ENCODE measurements at regions not wholly inside any gene's neighbourhood (a gene's known extent, or its start where the extent isn't known, plus 50 kb on each side); places are given as distances from the start of the nearest gene placed in this dataset.

DNA sequence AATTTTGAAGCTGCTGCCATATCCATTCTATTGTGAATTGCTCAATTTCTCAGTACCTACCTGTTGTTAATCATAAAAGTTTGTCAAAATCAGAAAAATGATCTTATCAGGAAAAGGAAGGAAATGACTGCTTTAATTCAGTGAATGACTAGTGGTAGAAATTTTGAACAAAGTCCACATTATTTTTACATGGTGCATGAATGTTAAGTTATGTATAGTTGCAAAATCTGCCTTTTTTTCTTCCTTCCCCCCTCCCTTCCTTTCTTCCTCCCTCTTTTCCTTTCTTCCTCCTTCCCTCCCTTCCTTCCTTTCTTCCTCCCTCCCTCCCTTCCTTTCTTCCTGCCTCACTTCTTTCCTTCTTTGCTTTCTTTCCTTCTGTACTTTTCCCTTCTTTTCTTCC, 127.1 kb upstream of the TSHZ2 start:
- TF ChIP-seq, protein P1, sequence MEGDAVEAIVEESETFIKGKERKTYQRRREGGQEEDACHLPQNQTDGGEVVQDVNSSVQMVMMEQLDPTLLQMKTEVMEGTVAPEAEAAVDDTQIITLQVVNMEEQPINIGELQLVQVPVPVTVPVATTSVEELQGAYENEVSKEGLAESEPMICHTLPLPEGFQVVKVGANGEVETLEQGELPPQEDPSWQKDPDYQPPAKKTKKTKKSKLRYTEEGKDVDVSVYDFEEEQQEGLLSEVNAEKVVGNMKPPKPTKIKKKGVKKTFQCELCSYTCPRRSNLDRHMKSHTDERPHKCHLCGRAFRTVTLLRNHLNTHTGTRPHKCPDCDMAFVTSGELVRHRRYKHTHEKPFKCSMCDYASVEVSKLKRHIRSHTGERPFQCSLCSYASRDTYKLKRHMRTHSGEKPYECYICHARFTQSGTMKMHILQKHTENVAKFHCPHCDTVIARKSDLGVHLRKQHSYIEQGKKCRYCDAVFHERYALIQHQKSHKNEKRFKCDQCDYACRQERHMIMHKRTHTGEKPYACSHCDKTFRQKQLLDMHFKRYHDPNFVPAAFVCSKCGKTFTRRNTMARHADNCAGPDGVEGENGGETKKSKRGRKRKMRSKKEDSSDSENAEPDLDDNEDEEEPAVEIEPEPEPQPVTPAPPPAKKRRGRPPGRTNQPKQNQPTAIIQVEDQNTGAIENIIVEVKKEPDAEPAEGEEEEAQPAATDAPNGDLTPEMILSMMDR (IDR thresholded peaks at IDR 0.05; ENCODE audit: low read length) = no peak
- no peak for TF ChIP-seq EZH2 (optimal IDR thresholded peaks at IDR 0.05; ENCODE audit: low read depth, low read length)

Measured in MM.1S (cell line).